Activated CD4-positive, alpha-beta T cell treated with anti-CD3 and anti-CD28 coated beads for 24 hours (primary cell): ENCODE measurements at regions not wholly inside any gene's neighbourhood (a gene's known extent, or its start where the extent isn't known, plus 50 kb on each side); places are given as distances from the start of the nearest gene placed in this dataset.
"Not testable (repeated sequence)": the region's sequence is repeated elsewhere in the genome, so short reads cannot be mapped to it uniquely, and the experiment has no call there.

Experiments used
- DNase-seq, 2 donors: peaks; one replicate each; pipeline ENCODE4 v3.0.0-alpha.2; 2020; ENCODE audit warnings: low read depth in 2 of 2

GRCh38 chr9:126056312-126057021, 270.2 kb upstream of the MVB12B start:
- DNase-seq, result no peak

GRCh38 chr9:126057121-126057825, 269.4 kb upstream of the MVB12B start:
- DNase-seq, result no peak

- DNase-seq, result no peak
These were observed 268.6 kb upstream of the MVB12B start for GRCh38 chr9:126058011-126058531.

- DNase-seq, result no peak
These were observed 268.0 kb upstream of the MVB12B start for GRCh38 chr9:126058591-126058990.

- no peak for DNase-seq
These were observed 265.1 kb upstream of the MVB12B start for GRCh38 chr9:126061575-126061974.

GRCh38 chr9:126062158-126062886, 264.3 kb upstream of the MVB12B start:
- DNase-seq, result no peak

- no peak for DNase-seq
These were observed 263.3 kb upstream of the MVB12B start for GRCh38 chr9:126063326-126063725.

- no peak for DNase-seq
These were observed 260.5 kb upstream of the MVB12B start for GRCh38 chr9:126066131-126066530.

- DNase-seq, result no peak
These were observed 259.4 kb upstream of the MVB12B start for GRCh38 chr9:126067031-126067734.

- no peak for DNase-seq
These were observed 257.9 kb upstream of the MVB12B start for GRCh38 chr9:126068534-126069230.

GRCh38 chr9:126069400-126069955, 257.2 kb upstream of the MVB12B start:
- DNase-seq, result no peak

GRCh38 chr9:126070058-126070655, 256.5 kb upstream of the MVB12B start:
- DNase-seq, result no peak

GRCh38 chr9:126071076-126071750, 255.4 kb upstream of the MVB12B start:
- no peak for DNase-seq

- DNase-seq, result not testable (repeated sequence)
These were observed 249.0 kb upstream of the MVB12B start for GRCh38 chr9:126077656-126078055.

GRCh38 chr9:126080641-126081040, 246.0 kb upstream of the MVB12B start:
- no peak for DNase-seq

- no peak for DNase-seq
These were observed 244.9 kb upstream of the MVB12B start for GRCh38 chr9:126081746-126082145.

GRCh38 chr9:126084008-126084407, 242.6 kb upstream of the MVB12B start:
- no peak for DNase-seq

- DNase-seq, result no peak
These were observed 241.9 kb upstream of the MVB12B start for GRCh38 chr9:126084696-126085095.

GRCh38 chr9:126085170-126085569, 241.5 kb upstream of the MVB12B start:
- no peak for DNase-seq

GRCh38 chr9:126088336-126088735, 238.3 kb upstream of the MVB12B start:
- no peak for DNase-seq
